OCI-LY7 (cell line): ENCODE measurements at regions not wholly inside any gene's neighbourhood (a gene's known extent, or its start where the extent isn't known, plus 50 kb on each side); places are given as distances from the start of the nearest gene placed in this dataset.

ENCODE experiments used
- BruUV-seq: library from RNA; stranded (reverse); fragments of 400-500 nt; replicated peaks from 2 replicates; lab custom pipeline; 2021; lab: Mats Ljungman, UMichigan
- CTCF ChIA-PET: fragments of 300-600 bp; sonication (Branson Sonifier 250); formaldehyde crosslinking; loops from one replicate; lab custom pipeline; 2022; ENCODE audit warnings: antibody characterized with exemption; ENCODE audit not compliant: unreplicated experiment; lab: Charles Lee
- POLR2A ChIA-PET: fragments of 300-600 bp; sonication (Branson Sonifier 250); formaldehyde crosslinking; loops from one replicate; lab custom pipeline; 2022; ENCODE audit warnings: antibody characterized with exemption; lab: Charles Lee
- DNase-seq: peaks from one replicate; pipeline ENCODE4 v3.0.0-alpha.2; 2015; ENCODE audit warnings: low spot score
- H2AFZ ChIP-seq: fragments of 200-600 bp; sonication (generic), shearing (Covaris generic); 2 replicates; pipeline ENCODE4 v1.6.1; 2014; ENCODE audit warnings: mild to moderate bottlenecking, antibody characterized with exemption, low read length, moderate library complexity
- H3K27ac ChIP-seq: fragments of 200-600 bp; sonication (generic); 2 replicates; pipeline ENCODE4 v1.5.1; 2014; ENCODE audit warnings: mixed run types, low read depth, mild to moderate bottlenecking, moderate library complexity, low read length, inconsistent platforms; ENCODE audit not compliant: poor library complexity, severe bottlenecking
- H3K36me3 ChIP-seq: fragments of 200-600 bp; sonication (generic); 2 replicates; pipeline ENCODE4 v1.6.1; 2014; ENCODE audit warnings: mild to moderate bottlenecking, antibody characterized with exemption, low read length, moderate library complexity, mixed read lengths; ENCODE audit not compliant: insufficient read depth
- H3K4me1 ChIP-seq: fragments of 200-600 bp; sonication (generic); 2 replicates; pipeline ENCODE4 v1.5.1; 2014; ENCODE audit warnings: mild to moderate bottlenecking, low read length; ENCODE audit not compliant: insufficient read depth, poor library complexity, severe bottlenecking
- H3K4me2 ChIP-seq: fragments of 200-600 bp; sonication (generic); 2 replicates; pipeline ENCODE4 v1.6.1; 2014; ENCODE audit warnings: mild to moderate bottlenecking, low read length
- H3K4me3 ChIP-seq: fragments of 200-600 bp; sonication (generic); 2 replicates; pipeline ENCODE4 v1.5.1; 2014; ENCODE audit warnings: mild to moderate bottlenecking, low read depth, low read length; ENCODE audit not compliant: poor library complexity, severe bottlenecking
- H3K79me2 ChIP-seq: fragments of 200-600 bp; sonication (generic); 2 replicates; pipeline ENCODE4 v1.6.1; 2016; ENCODE audit warnings: low read depth, mild to moderate bottlenecking, low read length, moderate library complexity, mixed read lengths; ENCODE audit not compliant: insufficient read depth
- H3K9me2 ChIP-seq: fragments of 200-600 bp; sonication (generic); 2 replicates; pipeline ENCODE4 v1.6.1; 2016; ENCODE audit warnings: mild to moderate bottlenecking, low read length, mixed read lengths; ENCODE audit not compliant: insufficient read depth
- H3K9me3 ChIP-seq: fragments of 200-600 bp; sonication (generic); 2 replicates; pipeline ENCODE4 v1.6.1; 2014; ENCODE audit warnings: mild to moderate bottlenecking, mixed run types, low read length, mixed read lengths
- H4K20me1 ChIP-seq: fragments of 200-600 bp; sonication (generic); 2 replicates; pipeline ENCODE4 v1.6.1; 2014; ENCODE audit warnings: mild to moderate bottlenecking, antibody characterized with exemption, low read length, moderate library complexity, mixed read lengths; ENCODE audit not compliant: insufficient read depth
- EZH2phosphoT487 ChIP-seq: fragments of 200-600 bp; sonication (generic); IDR thresholded peaks from 2 replicates; pipeline ENCODE4 v1.6.1; 2018; ENCODE audit warnings: low read depth, borderline replicate concordance, mild to moderate bottlenecking, mixed run types, antibody characterized with exemption, low read length, moderate library complexity, mixed read lengths
- intact Hi-C: fragments of 100-400 bp; cut with micrococcal nuclease; formaldehyde crosslinking; loops from one replicate; pipeline ENCODE4 v1.10.0; 2022; ENCODE audit not compliant: unreplicated experiment
- TF ChIP-seq, protein P1 (sequence below): fragments of 200-600 bp; sonication (generic); conservative IDR thresholded peaks from 2 replicates; pipeline ENCODE4 v1.5.1; 2014; ENCODE audit warnings: mild to moderate bottlenecking, antibody characterized with exemption, low read length, moderate library complexity, mixed read lengths

DNA sequence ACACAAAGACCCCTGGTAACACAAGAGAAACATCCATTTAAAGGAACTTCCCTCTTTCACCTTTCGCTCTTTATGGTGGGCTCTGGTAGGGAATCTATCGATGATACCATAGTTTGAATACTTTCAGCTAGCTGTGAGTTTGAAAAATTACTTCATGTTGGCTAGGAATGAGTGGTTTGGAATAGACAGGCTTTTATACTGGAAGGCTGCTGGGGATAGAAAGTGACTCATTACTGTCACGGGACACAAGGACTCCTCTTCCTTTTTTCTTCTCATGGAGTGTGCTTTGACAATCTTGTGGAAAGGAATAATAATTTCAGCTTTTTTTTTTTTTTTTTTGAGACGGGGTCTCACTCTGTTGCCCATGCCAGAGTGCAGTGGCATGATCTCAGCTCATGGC is 76.9 kb downstream of the CYB561 start:
- TF ChIP-seq, protein P1, sequence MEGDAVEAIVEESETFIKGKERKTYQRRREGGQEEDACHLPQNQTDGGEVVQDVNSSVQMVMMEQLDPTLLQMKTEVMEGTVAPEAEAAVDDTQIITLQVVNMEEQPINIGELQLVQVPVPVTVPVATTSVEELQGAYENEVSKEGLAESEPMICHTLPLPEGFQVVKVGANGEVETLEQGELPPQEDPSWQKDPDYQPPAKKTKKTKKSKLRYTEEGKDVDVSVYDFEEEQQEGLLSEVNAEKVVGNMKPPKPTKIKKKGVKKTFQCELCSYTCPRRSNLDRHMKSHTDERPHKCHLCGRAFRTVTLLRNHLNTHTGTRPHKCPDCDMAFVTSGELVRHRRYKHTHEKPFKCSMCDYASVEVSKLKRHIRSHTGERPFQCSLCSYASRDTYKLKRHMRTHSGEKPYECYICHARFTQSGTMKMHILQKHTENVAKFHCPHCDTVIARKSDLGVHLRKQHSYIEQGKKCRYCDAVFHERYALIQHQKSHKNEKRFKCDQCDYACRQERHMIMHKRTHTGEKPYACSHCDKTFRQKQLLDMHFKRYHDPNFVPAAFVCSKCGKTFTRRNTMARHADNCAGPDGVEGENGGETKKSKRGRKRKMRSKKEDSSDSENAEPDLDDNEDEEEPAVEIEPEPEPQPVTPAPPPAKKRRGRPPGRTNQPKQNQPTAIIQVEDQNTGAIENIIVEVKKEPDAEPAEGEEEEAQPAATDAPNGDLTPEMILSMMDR: no peak
- TF ChIP-seq EZH2phosphoT487: no peak
- H3K4me2 ChIP-seq: no peak overlapping the region
- H3K79me2 ChIP-seq: no peaks in the 10 kb centered on the region
- CTCF ChIA-PET: no interaction called here
- H3K27ac ChIP-seq: no peak overlapping the region
- POLR2A ChIA-PET: no interaction called here
- H3K9me3 ChIP-seq: no peaks in the 10 kb centered on the region
- H2AFZ ChIP-seq: no peak overlapping the region
- H4K20me1 ChIP-seq: no peaks in the 10 kb centered on the region
- DNase-seq: no peak
- intact Hi-C loops: no loop called here
- no peak overlapping the region for H3K4me3 ChIP-seq
- no peaks in the 10 kb centered on the region for H3K9me2 ChIP-seq
- BruUV-seq: no TSS peak
- H3K4me1 ChIP-seq: no peaks in the 10 kb centered on the region
- no peaks in the 10 kb centered on the region for H3K36me3 ChIP-seq

DNA sequence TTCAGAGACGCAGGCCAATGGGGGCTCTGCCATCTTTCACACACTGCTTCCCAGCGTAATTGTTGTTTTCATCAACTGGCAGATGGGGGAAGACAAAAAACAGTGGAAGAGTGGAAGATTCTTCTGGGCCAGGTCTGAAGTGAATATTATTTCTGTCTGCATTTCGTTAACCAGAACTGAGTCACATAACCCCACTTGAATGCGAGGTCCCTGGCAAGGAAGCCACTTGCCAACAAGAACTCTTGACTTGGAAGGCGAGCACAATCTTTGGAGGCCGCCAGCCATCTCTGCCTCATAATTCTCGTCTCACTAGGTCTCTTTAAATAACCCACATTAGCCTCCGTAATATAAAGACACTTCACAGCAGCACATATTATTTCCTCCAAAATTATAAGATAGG is 75.4 kb downstream of the CYB561 start:
- ChIA-PET POLR2A (interaction anchor here (0.7 kb wide), 2 partner anchors 20 to 466 kb away, joined by 3 to 4 read pairs; no protein-coding TSS in a partner anchor), CTCF (no interaction called here)
- no peaks in the 10 kb centered on the region for H4K20me1 ChIP-seq
- H3K9me2 ChIP-seq: no peaks in the 10 kb centered on the region
- no peaks in the 10 kb centered on the region for H3K9me3 ChIP-seq
- H3K27ac ChIP-seq: no peak overlapping the region
- H2AFZ ChIP-seq: no peak overlapping the region
- intact Hi-C loops: no loop called here
- no peak for TF ChIP-seq EZH2phosphoT487
- TF ChIP-seq, protein P1: no peak
- H3K4me3 ChIP-seq: no peak overlapping the region
- no peak for DNase-seq
- H3K79me2 ChIP-seq: no peaks in the 10 kb centered on the region
- H3K36me3 ChIP-seq: no peaks in the 10 kb centered on the region
- no peaks in the 10 kb centered on the region for H3K4me1 ChIP-seq
- BruUV-seq: no TSS peak
- no peak overlapping the region for H3K4me2 ChIP-seq

DNA sequence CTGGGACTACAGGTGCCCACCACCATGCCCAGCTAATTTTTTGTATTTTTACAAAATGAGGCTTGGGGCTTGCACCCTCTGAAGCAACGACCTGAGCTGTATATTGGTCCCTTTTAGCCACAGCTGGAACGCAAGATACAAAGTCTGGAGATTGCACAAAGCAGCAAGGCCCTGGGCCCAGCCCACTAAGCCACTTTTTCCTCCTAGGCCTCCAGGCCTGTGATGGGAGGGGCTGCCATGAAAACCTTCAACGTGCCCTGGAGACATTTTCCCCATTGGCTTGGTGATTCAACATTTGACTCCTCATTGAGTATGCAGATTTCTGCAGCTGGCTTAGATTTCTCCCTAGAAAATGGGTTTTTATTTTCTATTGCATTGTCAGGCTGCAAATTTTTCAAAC is 69.2 kb downstream of the CYB561 start:
- intact Hi-C loops: no loop called here
- Histone ChIP-seq H3K9me2 (no peaks in the 10 kb centered on the region), H2AFZ (no peak overlapping the region), H3K9me3 (peaks cover 5% of the 10 kb centered on the region; the same call in 1 of the 2 replicates), H3K36me3 (no peaks in the 10 kb centered on the region), H3K79me2 (no peaks in the 10 kb centered on the region), H3K4me2 (no peak overlapping the region), H3K4me1 (no peaks in the 10 kb centered on the region), H3K27ac (no peak overlapping the region), H4K20me1 (no peaks in the 10 kb centered on the region), H3K4me3 (no peak overlapping the region)
- no TSS peak for BruUV-seq
- no peak for DNase-seq
- POLR2A ChIA-PET: no interaction called here
- TF ChIP-seq, protein P1: no peak
- TF ChIP-seq EZH2phosphoT487: no peak
- CTCF ChIA-PET: no interaction called here
